Prostate gland (tissue), 2 donors: ENCODE measurements at regions not wholly inside any gene's neighbourhood (a gene's known extent, or its start where the extent isn't known, plus 50 kb on each side); places are given as distances from the start of the nearest gene placed in this dataset.

Experiments
- DNase-seq: peaks from one replicate; pipeline ENCODE4 v3.0.0-alpha.2; 2019; ENCODE audit warnings: low spot score
- H3K27ac ChIP-seq, 2 donors: fragments of 200-600 bp; sonication (generic); 2 replicates each; pipeline ENCODE4 v1.5.1; 2017 to 2019
- H3K27me3 ChIP-seq: fragments of 200-600 bp; sonication (generic); replicated peaks from 2 replicates; pipeline ENCODE4 v1.5.1; 2019; ENCODE audit not compliant: insufficient read depth
- H3K36me3 ChIP-seq, 2 donors: fragments of 200-600 bp; sonication (generic); 1 replicate in 1 of 2; 2 replicates in 1 of 2; pipeline versions ENCODE4 v1.5.1 to v1.8.1; 2017 to 2019
- H3K4me1 ChIP-seq: fragments of 200-600 bp; sonication (generic); replicated peaks from 2 replicates; pipeline ENCODE4 v1.5.1; 2019
- H3K4me3 ChIP-seq, 2 donors: fragments of 200-600 bp; sonication (generic); 2 replicates each; pipeline ENCODE4 v1.5.1; 2017 to 2019
- H3K9me3 ChIP-seq: fragments of 200-600 bp; sonication (generic); 2 replicates; pipeline ENCODE4 v1.5.1; 2017
- CTCF ChIP-seq, 4 experiments: fragments of 200-600 bp in 2 of 4; fragments of 450-650 bp in 2 of 4; sonication (generic) in 2 of 4; IDR thresholded peaks; 1 replicate in 3 of 4; 2 replicates in 1 of 4; pipeline ENCODE4 v1.5.1; 2016 to 2019; ENCODE audit warnings: antibody characterized with exemption in 4 of 4, mild to moderate bottlenecking in 2 of 4, moderate library complexity in 2 of 4
- POLR2A ChIP-seq: fragments of 450-650 bp; IDR thresholded peaks from one replicate; pipeline ENCODE4 v1.6.1; 2016; ENCODE audit warnings: antibody characterized with exemption, mild to moderate bottlenecking
- POLR2AphosphoS5 ChIP-seq: sonication (generic); formaldehyde crosslinking; IDR thresholded peaks from one replicate; pipeline ENCODE4 v1.6.1; 2017; ENCODE audit warnings: antibody characterized with exemption
- WGBS: methylation state at CpG from one replicate; pipeline ENCODE4 v1.1.5; 2018; 5-methylcytosine and 5-hydroxymethylcytosine counted together
- intact Hi-C: fragments of 100-400 bp; cut with DNase I; formaldehyde crosslinking; loops from one replicate; pipeline ENCODE4 v1.14.2; 2022

- H3K36me3 ChIP-seq: no peaks in the 10 kb centered on the region
- DNase-seq: no peak
- H3K27ac ChIP-seq: no peak overlapping the region
- no peaks in the 10 kb centered on the region for H3K9me3 ChIP-seq
- WGBS: 68% methylated on average over 4 of the region's 4 CpGs
- TF ChIP-seq POLR2A: no peak
- no peak for TF ChIP-seq CTCF (IDR thresholded peaks at IDR 0.05)
- no peak for TF ChIP-seq POLR2AphosphoS5
- H3K4me1 ChIP-seq: no peaks in the 10 kb centered on the region
- intact Hi-C loops: no loop called here
- H3K4me3 ChIP-seq: no peak overlapping the region
- H3K27me3 ChIP-seq: no peaks in the 10 kb centered on the region
Observed at GRCh38 chr18:2114765-2115164, 456.5 kb downstream of the METTL4 start.

GRCh38 chr18:2121224-2121623 lies 450.1 kb downstream of the METTL4 start:
- H3K27ac ChIP-seq: no peak overlapping the region

GRCh38 chr18:2123077-2123476 lies 448.2 kb downstream of the METTL4 start:
- no peak for DNase-seq
- Histone ChIP-seq H3K27me3 (no peaks in the 10 kb centered on the region), H3K4me1 (no peaks in the 10 kb centered on the region), H3K9me3 (no peaks in the 10 kb centered on the region), H3K4me3 (no peak overlapping the region), H3K27ac (no peak overlapping the region), H3K36me3 (no peaks in the 10 kb centered on the region)
- 90% methylated on average over 2 of the region's 2 CpGs for WGBS
- intact Hi-C loops: no loop called here
- TF ChIP-seq POLR2AphosphoS5: no peak
- TF ChIP-seq POLR2A: no peak
- no peak for TF ChIP-seq CTCF (IDR thresholded peaks at IDR 0.05)

More at GRCh38 chr18:2121224-2121623, 450.1 kb downstream of the METTL4 start:
- TF ChIP-seq CTCF (IDR thresholded peaks at IDR 0.05) (no peak), POLR2AphosphoS5 (no peak), POLR2A (no peak)
- WGBS: 66% methylated on average over 3 of the region's 3 CpGs
- Histone ChIP-seq H3K27me3 (no peaks in the 10 kb centered on the region), H3K4me1 (no peaks in the 10 kb centered on the region), H3K9me3 (no peaks in the 10 kb centered on the region), H3K4me3 (no peak overlapping the region), H3K36me3 (no peaks in the 10 kb centered on the region)
- DNase-seq: no peak
- intact Hi-C loops: no loop called here

- Histone ChIP-seq H3K36me3 (no peaks in the 10 kb centered on the region), H3K27ac (no peak overlapping the region), H3K4me3 (no peak overlapping the region), H3K27me3 (no peaks in the 10 kb centered on the region), H3K4me1 (no peaks in the 10 kb centered on the region), H3K9me3 (no peaks in the 10 kb centered on the region)
- TF ChIP-seq POLR2AphosphoS5 (no peak), POLR2A (no peak), CTCF (IDR thresholded peaks at IDR 0.05) (no peak)
- intact Hi-C loops: no loop called here
- no peak for DNase-seq
Observed at GRCh38 chr18:2134364-2134763, 436.9 kb downstream of the METTL4 start.

- TF ChIP-seq POLR2A (no peak), POLR2AphosphoS5 (no peak), CTCF (IDR thresholded peaks at IDR 0.05) (no peak)
- H3K4me3 ChIP-seq: no peak overlapping the region
Observed at GRCh38 chr18:2135309-2135708, 436.0 kb downstream of the METTL4 start.

More at GRCh38 chr18:2135309-2135708, 436.0 kb downstream of the METTL4 start:
- Histone ChIP-seq H3K36me3 (no peaks in the 10 kb centered on the region), H3K27ac (no peak overlapping the region), H3K9me3 (no peaks in the 10 kb centered on the region), H3K4me1 (no peaks in the 10 kb centered on the region), H3K27me3 (no peaks in the 10 kb centered on the region)
- intact Hi-C loops: no loop called here
- WGBS: 52% methylated on average over 3 of the region's 3 CpGs
- no peak for DNase-seq
